GM23338 (cell line): ENCODE measurements at regions not wholly inside any gene's neighbourhood (a gene's known extent, or its start where the extent isn't known, plus 50 kb on each side); places are given as distances from the start of the nearest gene placed in this dataset.

Experiments used
- EZH2 ChIP-seq: fragments of 200-600 bp; sonication (generic); IDR thresholded peaks from one replicate; pipeline ENCODE4 v1.8.0; 2017; ENCODE audit warnings: antibody characterized with exemption, mild to moderate bottlenecking, low read depth; ENCODE audit not compliant: unreplicated experiment
- EZH2phosphoT487 ChIP-seq: fragments of 200-600 bp; sonication (generic); IDR thresholded peaks from one replicate; pipeline ENCODE4 v1.8.1; 2018; ENCODE audit warnings: antibody characterized with exemption; ENCODE audit not compliant: unreplicated experiment
- JUNB ChIP-seq: IDR thresholded peaks from one replicate; pipeline ENCODE4 v1.6.1; 2016; ENCODE audit warnings: antibody characterized with exemption; ENCODE audit not compliant: unreplicated experiment
- TF ChIP-seq, protein P1 (sequence below), 2 experiments: fragments of 200-600 bp in 1 of 2; sonication (generic) in 1 of 2; conservative IDR thresholded peaks; 2 replicates each; pipeline versions ENCODE4 v1.5.1 to v1.6.1; 2016 to 2017; ENCODE audit warnings: antibody characterized with exemption in 2 of 2, low read depth in 2 of 2, mild to moderate bottlenecking in 2 of 2, moderate library complexity in 1 of 2
- TF ChIP-seq, protein P2 (sequence below): IDR thresholded peaks from 2 replicates; pipeline ENCODE4 v1.6.1; 2016; ENCODE audit warnings: antibody characterized with exemption
- TF ChIP-seq, protein P3 (sequence below): IDR thresholded peaks from one replicate; pipeline ENCODE4 v1.6.1; 2018; ENCODE audit warnings: antibody characterized with exemption; ENCODE audit not compliant: unreplicated experiment

DNA sequence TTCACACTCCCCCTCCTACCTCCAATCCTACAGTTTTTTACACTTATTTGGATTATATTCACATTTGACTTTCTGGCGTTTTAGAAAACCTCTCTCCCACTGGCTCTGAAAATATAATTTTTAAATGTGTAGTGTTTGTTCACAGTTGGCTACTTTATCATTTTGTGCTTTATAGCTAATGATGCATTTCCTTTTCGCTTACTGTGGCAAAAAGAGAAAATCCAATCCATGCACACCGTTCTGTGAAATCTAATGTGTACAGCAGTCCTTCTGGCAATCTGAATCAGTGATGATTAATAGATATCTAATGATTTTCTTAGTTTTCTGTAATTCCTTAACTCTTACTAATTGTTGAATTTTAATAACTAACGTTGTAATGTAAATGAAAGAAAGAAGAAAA lies 271.5 kb downstream of the ARAP2 start:
- TF ChIP-seq, protein P1, sequence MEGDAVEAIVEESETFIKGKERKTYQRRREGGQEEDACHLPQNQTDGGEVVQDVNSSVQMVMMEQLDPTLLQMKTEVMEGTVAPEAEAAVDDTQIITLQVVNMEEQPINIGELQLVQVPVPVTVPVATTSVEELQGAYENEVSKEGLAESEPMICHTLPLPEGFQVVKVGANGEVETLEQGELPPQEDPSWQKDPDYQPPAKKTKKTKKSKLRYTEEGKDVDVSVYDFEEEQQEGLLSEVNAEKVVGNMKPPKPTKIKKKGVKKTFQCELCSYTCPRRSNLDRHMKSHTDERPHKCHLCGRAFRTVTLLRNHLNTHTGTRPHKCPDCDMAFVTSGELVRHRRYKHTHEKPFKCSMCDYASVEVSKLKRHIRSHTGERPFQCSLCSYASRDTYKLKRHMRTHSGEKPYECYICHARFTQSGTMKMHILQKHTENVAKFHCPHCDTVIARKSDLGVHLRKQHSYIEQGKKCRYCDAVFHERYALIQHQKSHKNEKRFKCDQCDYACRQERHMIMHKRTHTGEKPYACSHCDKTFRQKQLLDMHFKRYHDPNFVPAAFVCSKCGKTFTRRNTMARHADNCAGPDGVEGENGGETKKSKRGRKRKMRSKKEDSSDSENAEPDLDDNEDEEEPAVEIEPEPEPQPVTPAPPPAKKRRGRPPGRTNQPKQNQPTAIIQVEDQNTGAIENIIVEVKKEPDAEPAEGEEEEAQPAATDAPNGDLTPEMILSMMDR (conservative IDR thresholded peaks at IDR 0.05; ENCODE audit: low read depth in 2 of 2) = no peak
- TF ChIP-seq JUNB (no peak), EZH2 (no peak), EZH2phosphoT487 (no peak)
- TF ChIP-seq, protein P2, sequence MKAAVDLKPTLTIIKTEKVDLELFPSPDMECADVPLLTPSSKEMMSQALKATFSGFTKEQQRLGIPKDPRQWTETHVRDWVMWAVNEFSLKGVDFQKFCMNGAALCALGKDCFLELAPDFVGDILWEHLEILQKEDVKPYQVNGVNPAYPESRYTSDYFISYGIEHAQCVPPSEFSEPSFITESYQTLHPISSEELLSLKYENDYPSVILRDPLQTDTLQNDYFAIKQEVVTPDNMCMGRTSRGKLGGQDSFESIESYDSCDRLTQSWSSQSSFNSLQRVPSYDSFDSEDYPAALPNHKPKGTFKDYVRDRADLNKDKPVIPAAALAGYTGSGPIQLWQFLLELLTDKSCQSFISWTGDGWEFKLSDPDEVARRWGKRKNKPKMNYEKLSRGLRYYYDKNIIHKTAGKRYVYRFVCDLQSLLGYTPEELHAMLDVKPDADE = no peak
- TF ChIP-seq, protein P3, sequence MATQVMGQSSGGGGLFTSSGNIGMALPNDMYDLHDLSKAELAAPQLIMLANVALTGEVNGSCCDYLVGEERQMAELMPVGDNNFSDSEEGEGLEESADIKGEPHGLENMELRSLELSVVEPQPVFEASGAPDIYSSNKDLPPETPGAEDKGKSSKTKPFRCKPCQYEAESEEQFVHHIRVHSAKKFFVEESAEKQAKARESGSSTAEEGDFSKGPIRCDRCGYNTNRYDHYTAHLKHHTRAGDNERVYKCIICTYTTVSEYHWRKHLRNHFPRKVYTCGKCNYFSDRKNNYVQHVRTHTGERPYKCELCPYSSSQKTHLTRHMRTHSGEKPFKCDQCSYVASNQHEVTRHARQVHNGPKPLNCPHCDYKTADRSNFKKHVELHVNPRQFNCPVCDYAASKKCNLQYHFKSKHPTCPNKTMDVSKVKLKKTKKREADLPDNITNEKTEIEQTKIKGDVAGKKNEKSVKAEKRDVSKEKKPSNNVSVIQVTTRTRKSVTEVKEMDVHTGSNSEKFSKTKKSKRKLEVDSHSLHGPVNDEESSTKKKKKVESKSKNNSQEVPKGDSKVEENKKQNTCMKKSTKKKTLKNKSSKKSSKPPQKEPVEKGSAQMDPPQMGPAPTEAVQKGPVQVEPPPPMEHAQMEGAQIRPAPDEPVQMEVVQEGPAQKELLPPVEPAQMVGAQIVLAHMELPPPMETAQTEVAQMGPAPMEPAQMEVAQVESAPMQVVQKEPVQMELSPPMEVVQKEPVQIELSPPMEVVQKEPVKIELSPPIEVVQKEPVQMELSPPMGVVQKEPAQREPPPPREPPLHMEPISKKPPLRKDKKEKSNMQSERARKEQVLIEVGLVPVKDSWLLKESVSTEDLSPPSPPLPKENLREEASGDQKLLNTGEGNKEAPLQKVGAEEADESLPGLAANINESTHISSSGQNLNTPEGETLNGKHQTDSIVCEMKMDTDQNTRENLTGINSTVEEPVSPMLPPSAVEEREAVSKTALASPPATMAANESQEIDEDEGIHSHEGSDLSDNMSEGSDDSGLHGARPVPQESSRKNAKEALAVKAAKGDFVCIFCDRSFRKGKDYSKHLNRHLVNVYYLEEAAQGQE = no peak
